Lower leg skin (tissue), 4 donors: ENCODE measurements at regions not wholly inside any gene's neighbourhood (a gene's known extent, or its start where the extent isn't known, plus 50 kb on each side); places are given as distances from the start of the nearest gene placed in this dataset.

Source experiments
- DNase-seq, 2 donors: peaks; one replicate each; pipeline ENCODE4 v3.0.0-alpha.2; 2019; ENCODE audit warnings: low spot score in 2 of 2
- H3K4me3 ChIP-seq: fragments of 200-600 bp; sonication (generic); 2 replicates; pipeline ENCODE4 v1.5.1; 2017; ENCODE audit warnings: mild to moderate bottlenecking, low read depth; ENCODE audit not compliant: poor library complexity, severe bottlenecking
- CTCF ChIP-seq, 3 donors: fragments of 450-650 bp; IDR thresholded peaks; one replicate each; pipeline ENCODE4 v1.5.1; 2016; ENCODE audit warnings: antibody characterized with exemption in 3 of 3, mild to moderate bottlenecking in 3 of 3, moderate library complexity in 2 of 3
- POLR2A ChIP-seq, 2 donors: fragments of 450-650 bp; IDR thresholded peaks; one replicate each; pipeline ENCODE4 v1.6.1; 2016 to 2017; ENCODE audit warnings: antibody characterized with exemption in 2 of 2, mild to moderate bottlenecking in 1 of 2, moderate library complexity in 1 of 2
- WGBS, 2 donors: methylation state at CpG; one replicate each; pipeline ENCODE4 v1.1.5; 2018; 5-methylcytosine and 5-hydroxymethylcytosine counted together
- intact Hi-C: fragments of 100-400 bp; cut with DNase I; formaldehyde crosslinking; loops from one replicate; pipeline ENCODE4 v1.15.0; 2023; ENCODE audit warnings: low total_unique reads

- WGBS, 2 donors, result 70 to 76% methylated on average over 14 to 21 of the region's 26 CpGs
- TF ChIP-seq POLR2A (IDR thresholded peaks at IDR 0.05) (no peak), CTCF (IDR thresholded peaks at IDR 0.05) (no peak)
Observed at GRCh38 chr22:48639896-48640748, 1187.6 kb downstream of the BRD1 start.

GRCh38 chr22:48639021-48639795 lies 1188.5 kb downstream of the BRD1 start:
- 67 to 69% methylated on average over 18 to 19 of the region's 19 CpGs for WGBS, 2 donors
- TF ChIP-seq POLR2A (IDR thresholded peaks at IDR 0.05) (no peak), CTCF (IDR thresholded peaks at IDR 0.05) (no peak)
- H3K4me3 ChIP-seq, result no peak overlapping the region
- DNase-seq, result no peak
- intact Hi-C loops, result no loop called here

More at GRCh38 chr22:48639896-48640748, 1187.6 kb downstream of the BRD1 start:
- no peak overlapping the region for H3K4me3 ChIP-seq
- DNase-seq, result no peak
- intact Hi-C loops, result no loop called here

- WGBS, 2 donors, result 55 to 59% methylated on average over 16 of the region's 16 CpGs
- intact Hi-C loops, result no loop called here
- TF ChIP-seq CTCF (IDR thresholded peaks at IDR 0.05) (no peak), POLR2A (IDR thresholded peaks at IDR 0.05) (no peak)
- no peak overlapping the region for H3K4me3 ChIP-seq
- no peak for DNase-seq
Observed at GRCh38 chr22:48637231-48637630, 1190.4 kb downstream of the BRD1 start.

- intact Hi-C loops, result no loop called here
- TF ChIP-seq POLR2A (IDR thresholded peaks at IDR 0.05) (no peak), CTCF (IDR thresholded peaks at IDR 0.05) (no peak)
- DNase-seq, result no peak
- 62 to 85% methylated on average over 3 to 6 of the region's 6 CpGs for WGBS, 2 donors
- H3K4me3 ChIP-seq, result no peak overlapping the region
Observed at GRCh38 chr22:48636746-48637145, 1190.9 kb downstream of the BRD1 start.

GRCh38 chr22:48635816-48636215 lies 1191.9 kb downstream of the BRD1 start:
- WGBS, 2 donors, result 33 to 37% methylated on average over 10 of the region's 10 CpGs
- TF ChIP-seq CTCF (IDR thresholded peaks at IDR 0.05) (no peak), POLR2A (IDR thresholded peaks at IDR 0.05) (no peak)
- H3K4me3 ChIP-seq, result no peak overlapping the region
- intact Hi-C loops, result no loop called here
- no peak for DNase-seq
